Lower leg skin (tissue), 3 donors: ENCODE measurements at regions not wholly inside any gene's neighbourhood (a gene's known extent, or its start where the extent isn't known, plus 50 kb on each side); places are given as distances from the start of the nearest gene placed in this dataset.

Experiments used
- POLR2A ChIP-seq, 2 donors: fragments of 450-650 bp; IDR thresholded peaks; one replicate each; pipeline ENCODE4 v1.6.1; 2016 to 2017; ENCODE audit warnings: antibody characterized with exemption in 2 of 2, mild to moderate bottlenecking in 1 of 2, moderate library complexity in 1 of 2
- TF ChIP-seq, protein P1 (sequence below), 3 donors: fragments of 450-650 bp; IDR thresholded peaks; one replicate each; pipeline ENCODE4 v1.5.1; 2016; ENCODE audit warnings: antibody characterized with exemption in 3 of 3, mild to moderate bottlenecking in 3 of 3, moderate library complexity in 2 of 3

DNA sequence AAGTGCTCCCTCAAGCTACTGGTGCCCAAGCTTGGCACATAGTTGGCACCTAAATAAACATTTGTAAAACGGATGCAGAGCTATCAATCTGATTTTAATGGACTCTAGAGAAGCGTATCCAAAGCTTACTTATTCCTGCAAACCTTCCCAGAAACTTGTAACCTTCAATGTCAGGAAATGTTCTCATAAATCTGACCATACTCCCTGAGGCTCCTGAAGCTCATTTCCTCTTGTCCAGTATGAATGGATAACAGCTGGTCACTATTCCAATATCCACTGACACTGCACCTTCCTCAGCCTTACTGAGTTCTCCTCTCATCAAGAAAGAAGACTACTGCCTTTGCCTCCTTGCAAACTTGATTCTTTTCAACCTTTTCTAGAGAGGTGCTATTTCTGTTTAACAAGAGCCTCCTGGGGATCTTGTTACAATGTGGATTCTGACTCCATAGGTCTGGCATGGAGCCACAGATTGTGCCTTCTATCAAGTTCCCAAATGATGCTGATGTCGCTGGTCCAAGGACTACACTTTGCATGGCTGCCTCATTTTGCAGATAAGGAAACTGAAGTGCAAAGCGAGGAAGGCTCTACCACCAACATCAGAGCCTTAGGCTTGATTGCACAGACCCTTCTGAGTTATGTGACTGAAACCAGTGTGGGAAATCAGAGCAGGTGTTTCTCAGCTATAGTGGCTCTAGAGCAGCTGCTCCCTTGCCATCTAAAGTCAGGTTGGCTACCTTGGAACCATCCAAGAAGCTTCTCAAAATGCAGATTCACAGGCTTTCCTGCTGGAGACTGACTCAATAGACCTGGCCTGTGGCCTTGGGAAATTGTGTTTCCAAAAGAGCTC is 377.8 kb downstream of the SOX9 start:
- TF ChIP-seq, protein P1, sequence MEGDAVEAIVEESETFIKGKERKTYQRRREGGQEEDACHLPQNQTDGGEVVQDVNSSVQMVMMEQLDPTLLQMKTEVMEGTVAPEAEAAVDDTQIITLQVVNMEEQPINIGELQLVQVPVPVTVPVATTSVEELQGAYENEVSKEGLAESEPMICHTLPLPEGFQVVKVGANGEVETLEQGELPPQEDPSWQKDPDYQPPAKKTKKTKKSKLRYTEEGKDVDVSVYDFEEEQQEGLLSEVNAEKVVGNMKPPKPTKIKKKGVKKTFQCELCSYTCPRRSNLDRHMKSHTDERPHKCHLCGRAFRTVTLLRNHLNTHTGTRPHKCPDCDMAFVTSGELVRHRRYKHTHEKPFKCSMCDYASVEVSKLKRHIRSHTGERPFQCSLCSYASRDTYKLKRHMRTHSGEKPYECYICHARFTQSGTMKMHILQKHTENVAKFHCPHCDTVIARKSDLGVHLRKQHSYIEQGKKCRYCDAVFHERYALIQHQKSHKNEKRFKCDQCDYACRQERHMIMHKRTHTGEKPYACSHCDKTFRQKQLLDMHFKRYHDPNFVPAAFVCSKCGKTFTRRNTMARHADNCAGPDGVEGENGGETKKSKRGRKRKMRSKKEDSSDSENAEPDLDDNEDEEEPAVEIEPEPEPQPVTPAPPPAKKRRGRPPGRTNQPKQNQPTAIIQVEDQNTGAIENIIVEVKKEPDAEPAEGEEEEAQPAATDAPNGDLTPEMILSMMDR (IDR thresholded peaks at IDR 0.05), result no peak
- no peak for TF ChIP-seq POLR2A (IDR thresholded peaks at IDR 0.05)
